ENCODE measurements at regions not wholly inside any gene's neighbourhood (a gene's known extent, or its start where the extent isn't known, plus 50 kb on each side); places are given as distances from the start of the nearest gene placed in this dataset.

- TF ChIP-seq CTCF (IDR thresholded peaks at IDR 0.05; ENCODE audit: poor library complexity) = no peak
- TF ChIP-seq EZH2phosphoT487 (IDR thresholded peaks at IDR 0.05; ENCODE audit: low read depth, severe bottlenecking, unreplicated experiment) = no peak
Observed at GRCh38 chr19:31708520-31708919, 359.3 kb upstream of the TSHZ3 start.
